Transverse colon (tissue), 3 donors: ENCODE measurements at regions not wholly inside any gene's neighbourhood (a gene's known extent, or its start where the extent isn't known, plus 50 kb on each side); places are given as distances from the start of the nearest gene placed in this dataset.

ENCODE experiments used
- POLR2A ChIP-seq: fragments of 450-650 bp; IDR thresholded peaks from one replicate; pipeline ENCODE4 v1.6.1; 2016; ENCODE audit warnings: antibody characterized with exemption, mild to moderate bottlenecking, moderate library complexity
- TF ChIP-seq, protein P1 (sequence below), 5 experiments: fragments of 200-600 bp in 3 of 5; fragments of 450-650 bp in 2 of 5; sonication (generic) in 3 of 5; IDR thresholded peaks; 1 replicate in 2 of 5; 2 replicates in 3 of 5; pipeline ENCODE4 v1.5.1; 2016 to 2017; ENCODE audit warnings: antibody characterized with exemption in 5 of 5, inconsistent platforms in 3 of 5, mild to moderate bottlenecking in 2 of 5, moderate library complexity in 1 of 5

DNA sequence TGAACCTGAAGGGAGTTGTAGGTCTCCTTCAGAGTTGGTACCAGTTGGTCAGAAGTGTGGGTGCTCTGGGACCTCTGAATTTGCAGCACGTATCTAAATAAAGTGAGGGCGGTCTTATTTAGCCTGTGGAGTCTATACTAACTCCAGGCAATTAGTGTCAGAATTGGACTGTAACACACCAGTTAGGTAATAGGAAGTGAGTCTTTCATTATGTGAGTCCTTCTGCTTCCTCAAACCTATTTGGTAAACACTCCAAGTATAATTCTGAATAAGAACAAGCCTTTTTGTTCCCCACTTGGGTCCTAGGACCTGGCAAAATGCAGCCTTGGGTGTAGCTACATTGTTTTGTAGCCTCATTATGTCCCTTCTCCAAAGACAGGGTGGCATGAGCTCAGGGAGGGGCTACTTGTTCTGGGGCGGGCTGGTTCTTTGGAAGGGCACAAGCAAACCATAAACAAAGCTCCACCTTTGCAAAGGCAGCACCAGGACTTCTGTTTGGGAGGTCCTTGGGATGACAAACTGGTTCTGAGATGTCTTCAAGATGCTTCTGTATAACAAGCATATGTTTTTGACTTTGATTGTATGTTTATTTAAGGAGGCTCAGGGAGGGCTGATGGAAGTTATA is 418.0 kb downstream of the ZNF536 start:
- TF ChIP-seq, protein P1, sequence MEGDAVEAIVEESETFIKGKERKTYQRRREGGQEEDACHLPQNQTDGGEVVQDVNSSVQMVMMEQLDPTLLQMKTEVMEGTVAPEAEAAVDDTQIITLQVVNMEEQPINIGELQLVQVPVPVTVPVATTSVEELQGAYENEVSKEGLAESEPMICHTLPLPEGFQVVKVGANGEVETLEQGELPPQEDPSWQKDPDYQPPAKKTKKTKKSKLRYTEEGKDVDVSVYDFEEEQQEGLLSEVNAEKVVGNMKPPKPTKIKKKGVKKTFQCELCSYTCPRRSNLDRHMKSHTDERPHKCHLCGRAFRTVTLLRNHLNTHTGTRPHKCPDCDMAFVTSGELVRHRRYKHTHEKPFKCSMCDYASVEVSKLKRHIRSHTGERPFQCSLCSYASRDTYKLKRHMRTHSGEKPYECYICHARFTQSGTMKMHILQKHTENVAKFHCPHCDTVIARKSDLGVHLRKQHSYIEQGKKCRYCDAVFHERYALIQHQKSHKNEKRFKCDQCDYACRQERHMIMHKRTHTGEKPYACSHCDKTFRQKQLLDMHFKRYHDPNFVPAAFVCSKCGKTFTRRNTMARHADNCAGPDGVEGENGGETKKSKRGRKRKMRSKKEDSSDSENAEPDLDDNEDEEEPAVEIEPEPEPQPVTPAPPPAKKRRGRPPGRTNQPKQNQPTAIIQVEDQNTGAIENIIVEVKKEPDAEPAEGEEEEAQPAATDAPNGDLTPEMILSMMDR (IDR thresholded peaks at IDR 0.05), result no peak
- no peak for TF ChIP-seq POLR2A
